ENCODE measurements at regions not wholly inside any gene's neighbourhood (a gene's known extent, or its start where the extent isn't known, plus 50 kb on each side); places are given as distances from the start of the nearest gene placed in this dataset.
A peak's percentile ranks its signal among the peaks of the same experiment; 100 is the strongest.

DNA sequence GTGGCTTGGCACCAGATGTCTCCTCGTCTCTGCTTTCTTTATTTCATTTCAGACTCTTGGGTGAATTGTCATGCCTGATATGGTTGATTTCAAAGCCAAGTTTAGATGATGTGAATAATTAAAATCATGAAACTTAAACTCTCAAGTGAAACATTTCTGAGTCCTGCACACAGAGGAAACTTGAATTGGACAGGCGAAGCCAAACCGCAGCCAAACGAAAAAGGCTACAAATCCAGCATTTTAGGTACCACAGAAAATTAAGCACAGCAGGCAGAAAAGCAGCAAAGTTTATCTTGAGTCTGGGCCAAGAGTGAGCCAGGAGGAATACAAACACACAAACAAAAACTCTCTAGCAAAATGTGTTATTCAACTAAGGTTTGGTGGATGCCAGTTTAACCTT is 659.8 kb upstream of the KLF4 start:
- Histone ChIP-seq H3K9me3 (ENCODE audit: insufficient read depth, low read depth, low read length) (no peaks in the 10 kb centered on the region), H3F3A (ENCODE audit: low read depth) (no peaks in the 10 kb centered on the region), H3K9ac (ENCODE audit: low read depth, low read length, poor library complexity, severe bottlenecking) (no peak overlapping the region), H3K79me2 (ENCODE audit: insufficient read depth, low read length) (no peaks in the 10 kb centered on the region), H3K36me3 (ENCODE audit: insufficient read depth, low read length) (no peaks in the 10 kb centered on the region), H3K27me3 (ENCODE audit: insufficient read depth, low read length, poor library complexity, severe bottlenecking) (no peaks in the 10 kb centered on the region), H3K4me3 (ENCODE audit: low read length, poor library complexity, severe bottlenecking) (no peak overlapping the region), H3K9me2 (replicated peaks; ENCODE audit: low read depth, low read length) (no peaks in the 10 kb centered on the region), H2AFZ (ENCODE audit: low read length) (no peak overlapping the region), H3K4me2 (ENCODE audit: low read depth, low read length, poor library complexity, severe bottlenecking) (no peak overlapping the region), H3K4me1 (ENCODE audit: insufficient read depth, low read length, poor library complexity, severe bottlenecking) (no peaks in the 10 kb centered on the region), H4K20me1 (ENCODE audit: insufficient read depth, low read length, poor library complexity, severe bottlenecking) (no peaks in the 10 kb centered on the region)
- TF ChIP-seq EZH2phosphoT487 (IDR thresholded peaks at IDR 0.05; ENCODE audit: borderline replicate concordance) = no peak
- TF ChIP-seq, protein P1, sequence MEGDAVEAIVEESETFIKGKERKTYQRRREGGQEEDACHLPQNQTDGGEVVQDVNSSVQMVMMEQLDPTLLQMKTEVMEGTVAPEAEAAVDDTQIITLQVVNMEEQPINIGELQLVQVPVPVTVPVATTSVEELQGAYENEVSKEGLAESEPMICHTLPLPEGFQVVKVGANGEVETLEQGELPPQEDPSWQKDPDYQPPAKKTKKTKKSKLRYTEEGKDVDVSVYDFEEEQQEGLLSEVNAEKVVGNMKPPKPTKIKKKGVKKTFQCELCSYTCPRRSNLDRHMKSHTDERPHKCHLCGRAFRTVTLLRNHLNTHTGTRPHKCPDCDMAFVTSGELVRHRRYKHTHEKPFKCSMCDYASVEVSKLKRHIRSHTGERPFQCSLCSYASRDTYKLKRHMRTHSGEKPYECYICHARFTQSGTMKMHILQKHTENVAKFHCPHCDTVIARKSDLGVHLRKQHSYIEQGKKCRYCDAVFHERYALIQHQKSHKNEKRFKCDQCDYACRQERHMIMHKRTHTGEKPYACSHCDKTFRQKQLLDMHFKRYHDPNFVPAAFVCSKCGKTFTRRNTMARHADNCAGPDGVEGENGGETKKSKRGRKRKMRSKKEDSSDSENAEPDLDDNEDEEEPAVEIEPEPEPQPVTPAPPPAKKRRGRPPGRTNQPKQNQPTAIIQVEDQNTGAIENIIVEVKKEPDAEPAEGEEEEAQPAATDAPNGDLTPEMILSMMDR (conservative IDR thresholded peaks at IDR 0.05; ENCODE audit: low read length) = no peak

GRCh38 chr9:108142504-108143201 is 653.1 kb upstream of the KLF4 start:
- Histone ChIP-seq H4K20me1 (ENCODE audit: insufficient read depth, low read length, poor library complexity, severe bottlenecking) (no peaks in the 10 kb centered on the region), H3K36me3 (ENCODE audit: insufficient read depth, low read length) (no peaks in the 10 kb centered on the region), H3K9me3 (ENCODE audit: insufficient read depth, low read depth, low read length) (no peaks in the 10 kb centered on the region), H3K79me2 (ENCODE audit: insufficient read depth, low read length) (no peaks in the 10 kb centered on the region), H2AFZ (ENCODE audit: low read length) (no peak overlapping the region), H3K4me3 (ENCODE audit: low read length, poor library complexity, severe bottlenecking) (no peak overlapping the region), H3F3A (ENCODE audit: low read depth) (no peaks in the 10 kb centered on the region), H3K27me3 (ENCODE audit: insufficient read depth, low read length, poor library complexity, severe bottlenecking) (no peaks in the 10 kb centered on the region), H3K4me1 (ENCODE audit: insufficient read depth, low read length, poor library complexity, severe bottlenecking) (peaks cover 7% of the 10 kb centered on the region), H3K4me2 (ENCODE audit: low read depth, low read length, poor library complexity, severe bottlenecking) (peak overlapping the region; percentile 58), H3K9ac (ENCODE audit: low read depth, low read length, poor library complexity, severe bottlenecking) (peak overlapping the region; percentile 62), H3K9me2 (replicated peaks; ENCODE audit: low read depth, low read length) (no peaks in the 10 kb centered on the region)
- no peak for TF ChIP-seq EZH2phosphoT487 (IDR thresholded peaks at IDR 0.05; ENCODE audit: borderline replicate concordance)
- TF ChIP-seq, protein P1 (conservative IDR thresholded peaks at IDR 0.05; ENCODE audit: low read length) = no peak

GRCh38 chr9:108142142-108142503 is 652.6 kb upstream of the KLF4 start:
- H3K4me3 ChIP-seq (ENCODE audit: low read length, poor library complexity, severe bottlenecking) = no peak overlapping the region
- no peaks in the 10 kb centered on the region for H4K20me1 ChIP-seq (ENCODE audit: insufficient read depth, low read length, poor library complexity, severe bottlenecking)
- peaks cover 7% of the 10 kb centered on the region for H3K4me1 ChIP-seq (ENCODE audit: insufficient read depth, low read length, poor library complexity, severe bottlenecking)
- H3K9me3 ChIP-seq (ENCODE audit: insufficient read depth, low read depth, low read length) = no peaks in the 10 kb centered on the region
- H3K27me3 ChIP-seq (ENCODE audit: insufficient read depth, low read length, poor library complexity, severe bottlenecking) = no peaks in the 10 kb centered on the region
- no peak overlapping the region for H2AFZ ChIP-seq (ENCODE audit: low read length)
- TF ChIP-seq, protein P1 (conservative IDR thresholded peaks at IDR 0.05; ENCODE audit: low read length) = no peak
- TF ChIP-seq EZH2phosphoT487 (IDR thresholded peaks at IDR 0.05; ENCODE audit: borderline replicate concordance) = no peak
- H3K36me3 ChIP-seq (ENCODE audit: insufficient read depth, low read length) = no peaks in the 10 kb centered on the region
- H3K9ac ChIP-seq (ENCODE audit: low read depth, low read length, poor library complexity, severe bottlenecking) = peak overlapping the region; percentile 62
- H3K9me2 ChIP-seq (replicated peaks; ENCODE audit: low read depth, low read length) = no peaks in the 10 kb centered on the region
- peak overlapping the region; percentile 58 for H3K4me2 ChIP-seq (ENCODE audit: low read depth, low read length, poor library complexity, severe bottlenecking)
- no peaks in the 10 kb centered on the region for H3K79me2 ChIP-seq (ENCODE audit: insufficient read depth, low read length)
- H3F3A ChIP-seq (ENCODE audit: low read depth) = no peaks in the 10 kb centered on the region

Measured in Loucy (cell line).